ENCODE measurements at regions not wholly inside any gene's neighbourhood (a gene's known extent, or its start where the extent isn't known, plus 50 kb on each side); places are given as distances from the start of the nearest gene placed in this dataset.
"Not testable (repeated sequence)": the region's sequence is repeated elsewhere in the genome, so short reads cannot be mapped to it uniquely, and the experiment has no call there.

- TF ChIP-seq, protein P1, sequence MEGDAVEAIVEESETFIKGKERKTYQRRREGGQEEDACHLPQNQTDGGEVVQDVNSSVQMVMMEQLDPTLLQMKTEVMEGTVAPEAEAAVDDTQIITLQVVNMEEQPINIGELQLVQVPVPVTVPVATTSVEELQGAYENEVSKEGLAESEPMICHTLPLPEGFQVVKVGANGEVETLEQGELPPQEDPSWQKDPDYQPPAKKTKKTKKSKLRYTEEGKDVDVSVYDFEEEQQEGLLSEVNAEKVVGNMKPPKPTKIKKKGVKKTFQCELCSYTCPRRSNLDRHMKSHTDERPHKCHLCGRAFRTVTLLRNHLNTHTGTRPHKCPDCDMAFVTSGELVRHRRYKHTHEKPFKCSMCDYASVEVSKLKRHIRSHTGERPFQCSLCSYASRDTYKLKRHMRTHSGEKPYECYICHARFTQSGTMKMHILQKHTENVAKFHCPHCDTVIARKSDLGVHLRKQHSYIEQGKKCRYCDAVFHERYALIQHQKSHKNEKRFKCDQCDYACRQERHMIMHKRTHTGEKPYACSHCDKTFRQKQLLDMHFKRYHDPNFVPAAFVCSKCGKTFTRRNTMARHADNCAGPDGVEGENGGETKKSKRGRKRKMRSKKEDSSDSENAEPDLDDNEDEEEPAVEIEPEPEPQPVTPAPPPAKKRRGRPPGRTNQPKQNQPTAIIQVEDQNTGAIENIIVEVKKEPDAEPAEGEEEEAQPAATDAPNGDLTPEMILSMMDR (IDR thresholded peaks at IDR 0.05; ENCODE audit: low read length): not testable (repeated sequence)
- not testable (repeated sequence) for TF ChIP-seq EZH2 (IDR thresholded peaks at IDR 0.05; ENCODE audit: borderline replicate concordance, low read length)
These were observed 59.3 kb upstream of the DRD5 start for GRCh38 chr4:9722131-9722530.

Data from OCI-LY1 (cell line).